ENCODE measurements at regions not wholly inside any gene's neighbourhood (a gene's known extent, or its start where the extent isn't known, plus 50 kb on each side); places are given as distances from the start of the nearest gene placed in this dataset.

DNA sequence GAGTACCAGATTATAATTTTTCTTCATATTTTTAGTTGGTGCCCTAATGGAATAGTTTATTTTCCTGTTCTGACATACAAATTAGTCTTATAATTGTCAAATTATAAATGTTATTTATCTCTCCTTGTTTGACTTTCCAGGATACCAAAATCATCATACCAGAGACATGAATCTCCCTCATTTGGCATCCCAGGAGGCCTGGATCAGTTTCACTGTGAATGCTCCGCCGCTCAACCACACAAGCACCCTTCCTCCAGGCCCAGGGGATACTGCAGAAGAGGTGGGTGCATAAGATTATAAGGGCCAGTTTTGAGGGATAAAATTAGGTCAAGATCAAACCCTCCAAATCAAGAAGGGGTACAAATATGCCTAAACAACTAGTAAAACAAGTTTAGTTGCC is 1229.3 kb downstream of the CDH12 start:
- TF ChIP-seq, protein P1, sequence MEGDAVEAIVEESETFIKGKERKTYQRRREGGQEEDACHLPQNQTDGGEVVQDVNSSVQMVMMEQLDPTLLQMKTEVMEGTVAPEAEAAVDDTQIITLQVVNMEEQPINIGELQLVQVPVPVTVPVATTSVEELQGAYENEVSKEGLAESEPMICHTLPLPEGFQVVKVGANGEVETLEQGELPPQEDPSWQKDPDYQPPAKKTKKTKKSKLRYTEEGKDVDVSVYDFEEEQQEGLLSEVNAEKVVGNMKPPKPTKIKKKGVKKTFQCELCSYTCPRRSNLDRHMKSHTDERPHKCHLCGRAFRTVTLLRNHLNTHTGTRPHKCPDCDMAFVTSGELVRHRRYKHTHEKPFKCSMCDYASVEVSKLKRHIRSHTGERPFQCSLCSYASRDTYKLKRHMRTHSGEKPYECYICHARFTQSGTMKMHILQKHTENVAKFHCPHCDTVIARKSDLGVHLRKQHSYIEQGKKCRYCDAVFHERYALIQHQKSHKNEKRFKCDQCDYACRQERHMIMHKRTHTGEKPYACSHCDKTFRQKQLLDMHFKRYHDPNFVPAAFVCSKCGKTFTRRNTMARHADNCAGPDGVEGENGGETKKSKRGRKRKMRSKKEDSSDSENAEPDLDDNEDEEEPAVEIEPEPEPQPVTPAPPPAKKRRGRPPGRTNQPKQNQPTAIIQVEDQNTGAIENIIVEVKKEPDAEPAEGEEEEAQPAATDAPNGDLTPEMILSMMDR (IDR thresholded peaks at IDR 0.05) = no peak
- TF ChIP-seq POLR2A (IDR thresholded peaks at IDR 0.05) = no peak
- no peak for TF ChIP-seq POLR2AphosphoS5 (IDR thresholded peaks at IDR 0.05)
- TF ChIP-seq EP300 (IDR thresholded peaks at IDR 0.05) = no peak

Measured in suprapubic skin (tissue), 4 donors.